Endodermal cell (in vitro differentiated cells): ENCODE measurements at regions not wholly inside any gene's neighbourhood (a gene's known extent, or its start where the extent isn't known, plus 50 kb on each side); places are given as distances from the start of the nearest gene placed in this dataset.
A peak's percentile ranks its signal among the peaks of the same experiment; 100 is the strongest.

Experiments
- DNase-seq: peaks from one replicate; pipeline ENCODE4 v3.0.0-alpha.2; 2017
- H3K27ac ChIP-seq: 2 replicates; pipeline ENCODE4 v1.5.1; 2013; ENCODE audit warnings: mild to moderate bottlenecking, low read depth, low read length, moderate library complexity
- H3K27me3 ChIP-seq: 2 replicates; pipeline ENCODE4 v1.6.1; 2013; ENCODE audit warnings: mild to moderate bottlenecking, low read length, moderate library complexity; ENCODE audit not compliant: insufficient read depth, control insufficient read depth, poor library complexity, severe bottlenecking
- H3K36me3 ChIP-seq: 2 replicates; pipeline ENCODE4 v1.7.0; 2013; ENCODE audit warnings: mild to moderate bottlenecking, low read length, moderate library complexity; ENCODE audit not compliant: control insufficient read depth, insufficient read depth
- H3K4me1 ChIP-seq: one replicate; pipeline ENCODE4 v1.7.0; 2013; ENCODE audit warnings: low read length; ENCODE audit not compliant: control insufficient read depth, insufficient read depth
- H3K4me3 ChIP-seq: 2 replicates; pipeline ENCODE4 v1.5.1; 2013; ENCODE audit warnings: mild to moderate bottlenecking, low read length, moderate library complexity
- H3K9ac ChIP-seq: 2 replicates; pipeline ENCODE4 v1.6.1; 2013; ENCODE audit warnings: mild to moderate bottlenecking, low read length, moderate library complexity; ENCODE audit not compliant: poor library complexity, severe bottlenecking; ENCODE audit errors: extremely low read depth
- H3K9me3 ChIP-seq: 2 replicates; pipeline ENCODE4 v1.6.1; 2013; ENCODE audit warnings: mild to moderate bottlenecking, low read length, moderate library complexity; ENCODE audit not compliant: control insufficient read depth
- H3K27ac Mint-ChIP-seq: 2 replicates; pipeline ENCODE4 v1.8.0; 2020; ENCODE audit warnings: mixed read lengths
- H3K27me3 Mint-ChIP-seq: 2 replicates; pipeline ENCODE4 v1.8.0; 2021; ENCODE audit warnings: mild to moderate bottlenecking, mixed read lengths; ENCODE audit not compliant: insufficient read depth
- H3K36me3 Mint-ChIP-seq: 2 replicates; pipeline ENCODE4 v1.8.0; 2020; ENCODE audit warnings: low read depth, mixed read lengths
- H3K4me1 Mint-ChIP-seq: 2 replicates; pipeline ENCODE4 v1.8.0; 2020; ENCODE audit warnings: mixed read lengths
- H3K4me3 Mint-ChIP-seq: 2 replicates; pipeline ENCODE4 v1.8.0; 2020; ENCODE audit warnings: mild to moderate bottlenecking, moderate library complexity, mixed read lengths
- H3K9me3 Mint-ChIP-seq: 2 replicates; pipeline ENCODE4 v1.8.0; 2020; ENCODE audit warnings: mild to moderate bottlenecking, mixed read lengths
- CTCF ChIP-seq: fragments of 200-600 bp; sonication (generic); conservative IDR thresholded peaks from 2 replicates; pipeline ENCODE4 v1.5.0; 2021; ENCODE audit warnings: antibody characterized with exemption, mild to moderate bottlenecking
- WGBS, 2 experiments: methylation state at CpG; one replicate each; pipeline versions ENCODE4 v1.1.5 to v1.1.7; 2013; ENCODE audit warnings: missing lambda C conversion rate in 2 of 2, mixed read lengths in 1 of 2; ENCODE audit not compliant: insufficient coverage in 1 of 2, insufficient read length in 1 of 2; 5-methylcytosine and 5-hydroxymethylcytosine counted together

GRCh38 chr11:70604630-70605467 is 206.5 kb downstream of the CTTN start:
- no peak overlapping the region for H3K9ac ChIP-seq
- H3K4me3 Mint-ChIP-seq: no peak overlapping the region
- no peak overlapping the region for H3K27ac Mint-ChIP-seq
- no peak for TF ChIP-seq CTCF
- DNase-seq: no peak
- WGBS, 2 experiments: 89 to 90% methylated on average over 18 to 20 of the region's 20 CpGs
- no peaks in the 10 kb centered on the region for H3K4me1 ChIP-seq
- H3K9me3 ChIP-seq: no peaks in the 10 kb centered on the region
- H3K27me3 ChIP-seq: no peaks in the 10 kb centered on the region
- no peaks in the 10 kb centered on the region for H3K36me3 Mint-ChIP-seq
- peaks cover 10% of the 10 kb centered on the region for H3K4me1 Mint-ChIP-seq
- H3K36me3 ChIP-seq: no peaks in the 10 kb centered on the region
- H3K9me3 Mint-ChIP-seq: no peaks in the 10 kb centered on the region
- H3K27me3 Mint-ChIP-seq: no peaks in the 10 kb centered on the region
- H3K4me3 ChIP-seq: no peak overlapping the region
- peak overlapping the region; percentile 10 for H3K27ac ChIP-seq

GRCh38 chr11:70605468-70605815 is 207.1 kb downstream of the CTTN start:
- Mint-ChIP-seq H3K9me3 (no peaks in the 10 kb centered on the region), H3K27ac (no peak overlapping the region), H3K4me1 (peaks cover 10% of the 10 kb centered on the region), H3K36me3 (no peaks in the 10 kb centered on the region), H3K27me3 (no peaks in the 10 kb centered on the region), H3K4me3 (no peak overlapping the region)
- TF ChIP-seq CTCF: no peak
- no peaks in the 10 kb centered on the region for H3K9me3 ChIP-seq
- no peak for DNase-seq
- WGBS, 2 experiments: 94% methylated on average over 12 to 14 of the region's 14 CpGs
- no peak overlapping the region for H3K4me3 ChIP-seq
- no peaks in the 10 kb centered on the region for H3K4me1 ChIP-seq
- H3K9ac ChIP-seq: no peak overlapping the region
- H3K27ac ChIP-seq: peak overlapping the region; percentile 10
- H3K36me3 ChIP-seq: no peaks in the 10 kb centered on the region
- H3K27me3 ChIP-seq: no peaks in the 10 kb centered on the region

- H3K27me3 ChIP-seq: no peaks in the 10 kb centered on the region
- no peaks in the 10 kb centered on the region for H3K4me1 ChIP-seq
- no peaks in the 10 kb centered on the region for H3K36me3 ChIP-seq
- peaks cover 10% of the 10 kb centered on the region for H3K4me1 Mint-ChIP-seq
- H3K9ac ChIP-seq: no peak overlapping the region
- H3K9me3 Mint-ChIP-seq: no peaks in the 10 kb centered on the region
- WGBS, 2 experiments: 91 to 100% methylated on average over 1 to 5 of the region's 5 CpGs
- no peak overlapping the region for H3K27ac ChIP-seq
- H3K27ac Mint-ChIP-seq: no peak overlapping the region
- no peaks in the 10 kb centered on the region for H3K9me3 ChIP-seq
- H3K4me3 Mint-ChIP-seq: no peak overlapping the region
- H3K36me3 Mint-ChIP-seq: no peaks in the 10 kb centered on the region
- H3K4me3 ChIP-seq: no peak overlapping the region
- H3K27me3 Mint-ChIP-seq: no peaks in the 10 kb centered on the region
- DNase-seq: no peak
- TF ChIP-seq CTCF: no peak
Measured at GRCh38 chr11:70605846-70606245, 207.5 kb downstream of the CTTN start.
